ENCODE measurements at regions not wholly inside any gene's neighbourhood (a gene's known extent, or its start where the extent isn't known, plus 50 kb on each side); places are given as distances from the start of the nearest gene placed in this dataset.

GRCh38 chr14:104472073-104472472 is 107.5 kb upstream of the C14orf180 start:
- Histone ChIP-seq H3K27ac (ENCODE audit: low read depth in 2 of 2, low read length in 1 of 2) (no peak overlapping the region), H3K9me3 (no peaks in the 10 kb centered on the region), H3K4me2 (no peak overlapping the region), H3K27me3 (ENCODE audit: insufficient read depth) (no peaks in the 10 kb centered on the region), H2AFZ (ENCODE audit: low read depth) (no peak overlapping the region), H4K20me1 (ENCODE audit: insufficient read depth) (no peaks in the 10 kb centered on the region), H3K36me3 (replicated peaks in 1 of 2; ENCODE audit: control insufficient read depth in 1 of 2, insufficient read depth in 2 of 2, low read length in 1 of 2) (no peaks in the 10 kb centered on the region), H3K79me2 (ENCODE audit: insufficient read depth) (no peaks in the 10 kb centered on the region), H3K9me2 (no peaks in the 10 kb centered on the region), H3K4me3 (ENCODE audit: low read depth in 2 of 2, low read length in 1 of 2) (no peak overlapping the region), H3K9ac (no peak overlapping the region), H3K4me1 (ENCODE audit: control insufficient read depth in 1 of 2, insufficient read depth in 2 of 2, low read depth in 1 of 2, low read length in 1 of 2) (peaks cover 0 to 5% of the 10 kb centered on the region in 2 experiments; a peak in 2 of 4 replicates), H3F3A (replicated peaks; ENCODE audit: insufficient read depth) (no peaks in the 10 kb centered on the region)
- POLR2A ChIA-PET = no interaction called here
- WGBS (ENCODE audit: low lambda C conversion rate) = 45% methylated on average over 1 of the region's 1 CpG
- no peak for TF ChIP-seq EZH2phosphoT487 (IDR thresholded peaks at IDR 0.05; ENCODE audit: borderline replicate concordance, low read depth)
- CTCF ChIA-PET = no interaction called here
- DNase-seq = no peak

DNA sequence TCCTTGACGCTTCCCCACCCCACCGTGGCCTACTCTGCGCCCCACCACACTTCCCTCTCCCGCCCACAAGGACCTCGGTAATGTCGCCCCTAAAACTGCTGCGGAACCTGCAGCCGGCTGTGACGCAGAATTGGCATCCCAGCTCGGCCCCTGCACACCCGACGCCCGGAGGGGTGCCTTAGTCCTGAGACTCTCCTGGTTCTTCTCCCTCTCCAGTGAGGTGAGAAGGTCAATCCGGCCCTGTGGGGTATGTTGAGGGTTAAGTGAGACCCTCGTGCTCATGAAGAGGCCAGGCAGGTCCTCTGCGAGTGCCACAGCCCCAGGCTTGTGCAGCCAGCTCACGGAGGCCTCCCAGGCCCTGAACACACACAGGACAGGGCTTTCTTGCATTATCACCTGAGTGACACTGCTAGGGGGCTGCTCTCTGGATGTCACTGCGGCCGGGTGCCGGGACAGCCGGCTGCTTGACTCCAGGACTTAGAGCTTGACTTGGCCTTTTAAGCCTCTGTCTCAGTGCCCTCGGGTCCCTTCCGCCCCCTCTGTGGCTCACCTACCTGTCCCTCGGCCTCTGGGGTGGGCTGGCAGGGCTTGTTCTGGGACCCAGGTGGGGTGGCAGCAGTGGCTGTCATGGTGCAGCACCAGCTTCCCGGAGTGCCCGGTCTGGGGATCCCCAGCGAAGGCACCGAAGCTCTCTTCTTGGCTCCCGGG is 106.9 kb upstream of the C14orf180 start:
- H3K27ac ChIP-seq (ENCODE audit: low read depth in 2 of 2, low read length in 1 of 2) = no peak overlapping the region
- no peak overlapping the region for H3K9ac ChIP-seq
- ChIA-PET POLR2A (no interaction called here), CTCF (interaction anchor here (1.0 to 1.5 kb wide), 4 partner anchors 9 to 395 kb away, joined by 3 to 4 read pairs (median 4); no protein-coding TSS in a partner anchor)
- no peaks in the 10 kb centered on the region for H3K9me3 ChIP-seq
- no peaks in the 10 kb centered on the region for H4K20me1 ChIP-seq (ENCODE audit: insufficient read depth)
- no peak overlapping the region for H3K4me2 ChIP-seq
- H3K4me1 ChIP-seq (ENCODE audit: control insufficient read depth in 1 of 2, insufficient read depth in 2 of 2, low read depth in 1 of 2, low read length in 1 of 2) = peaks cover 0 to 5% of the 10 kb centered on the region in 2 experiments; a peak in 2 of 4 replicates
- DNase-seq = no peak
- no peaks in the 10 kb centered on the region for H3K79me2 ChIP-seq (ENCODE audit: insufficient read depth)
- H3K9me2 ChIP-seq = no peaks in the 10 kb centered on the region
- TF ChIP-seq YY1 (IDR thresholded peaks at IDR 0.05; ENCODE audit: low read depth) (no peak), TAF1 (IDR thresholded peaks at IDR 0.05; ENCODE audit: borderline replicate concordance, low read depth, low read length) (no peak), FOSL2 (IDR thresholded peaks at IDR 0.05; ENCODE audit: borderline replicate concordance, low read depth) (no peak), EZH2phosphoT487 (IDR thresholded peaks at IDR 0.05; ENCODE audit: borderline replicate concordance, low read depth) (no peak), NFIC (IDR thresholded peaks at IDR 0.05; ENCODE audit: borderline replicate concordance) (no peak), EP300 (IDR thresholded peaks at IDR 0.05; ENCODE audit: borderline replicate concordance in 1 of 2, low read depth in 1 of 2, low read length in 1 of 2) (no peak), SMC3 (IDR thresholded peaks at IDR 0.05; ENCODE audit: low read depth, low read length) (no peak), GATA2 (CRISPR knock-in tag; IDR thresholded peaks at IDR 0.05) (no peak), JUND (IDR thresholded peaks at IDR 0.05) (no peak), RCOR1 (IDR thresholded peaks at IDR 0.05; ENCODE audit: low read length) (no peak), POLR2AphosphoS5 (IDR thresholded peaks at IDR 0.05; ENCODE audit: low read depth, low read length) (no peak)
- 67% methylated on average over 23 of the region's 29 CpGs for WGBS (ENCODE audit: low lambda C conversion rate)
- H3K36me3 ChIP-seq (replicated peaks in 1 of 2; ENCODE audit: control insufficient read depth in 1 of 2, insufficient read depth in 2 of 2, low read length in 1 of 2) = no peaks in the 10 kb centered on the region
- H3K4me3 ChIP-seq (ENCODE audit: low read depth in 2 of 2, low read length in 1 of 2) = no peak overlapping the region
- H3K27me3 ChIP-seq (ENCODE audit: insufficient read depth) = no peaks in the 10 kb centered on the region
- H3F3A ChIP-seq (replicated peaks; ENCODE audit: insufficient read depth) = no peaks in the 10 kb centered on the region
- H2AFZ ChIP-seq (ENCODE audit: low read depth) = no peak overlapping the region

DNA sequence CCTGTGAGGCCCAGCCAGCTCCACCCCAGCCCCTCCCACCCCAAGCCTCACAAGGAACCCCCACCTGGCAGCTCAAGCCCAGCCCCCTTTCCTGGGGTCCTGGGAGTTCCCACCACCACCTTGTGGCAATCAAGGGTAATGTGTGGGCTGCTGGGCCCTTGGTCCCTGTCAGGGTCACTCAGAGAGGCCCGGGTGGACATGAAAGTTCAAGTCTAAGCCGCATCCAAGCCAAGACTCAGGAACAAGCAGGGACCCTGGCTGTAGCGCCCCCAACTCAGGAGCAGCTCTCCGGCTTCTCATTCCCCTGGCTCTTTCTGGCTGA is 106.4 kb upstream of the C14orf180 start:
- Histone ChIP-seq H3K27me3 (ENCODE audit: insufficient read depth) (no peaks in the 10 kb centered on the region), H4K20me1 (ENCODE audit: insufficient read depth) (no peaks in the 10 kb centered on the region), H3K79me2 (ENCODE audit: insufficient read depth) (no peaks in the 10 kb centered on the region), H3F3A (replicated peaks; ENCODE audit: insufficient read depth) (no peaks in the 10 kb centered on the region), H3K36me3 (replicated peaks in 1 of 2; ENCODE audit: control insufficient read depth in 1 of 2, insufficient read depth in 2 of 2, low read length in 1 of 2) (no peaks in the 10 kb centered on the region), H3K4me2 (no peak overlapping the region), H3K9me3 (no peaks in the 10 kb centered on the region), H3K4me3 (ENCODE audit: low read depth in 2 of 2, low read length in 1 of 2) (no peak overlapping the region), H3K27ac (ENCODE audit: low read depth in 2 of 2, low read length in 1 of 2) (no peak overlapping the region), H3K9ac (no peak overlapping the region), H3K9me2 (no peaks in the 10 kb centered on the region), H2AFZ (ENCODE audit: low read depth) (no peak overlapping the region), H3K4me1 (ENCODE audit: control insufficient read depth in 1 of 2, insufficient read depth in 2 of 2, low read depth in 1 of 2, low read length in 1 of 2) (peaks cover 0 to 5% of the 10 kb centered on the region in 2 experiments; a peak in 2 of 4 replicates)
- 77% methylated on average over 4 of the region's 4 CpGs for WGBS (ENCODE audit: low lambda C conversion rate)
- no peak for TF ChIP-seq RXRA (IDR thresholded peaks at IDR 0.05; ENCODE audit: borderline replicate concordance, low read depth)
- no peak for TF ChIP-seq EZH2phosphoT487 (IDR thresholded peaks at IDR 0.05; ENCODE audit: borderline replicate concordance, low read depth)
- TF ChIP-seq ZBTB33 (IDR thresholded peaks at IDR 0.05; ENCODE audit: borderline replicate concordance, low read depth) = no peak
- TF ChIP-seq MEF2A (IDR thresholded peaks at IDR 0.05; ENCODE audit: borderline replicate concordance, low read depth) = no peak
- TF ChIP-seq SIN3A (IDR thresholded peaks at IDR 0.05; ENCODE audit: borderline replicate concordance, low read depth, low read length) = no peak
- no peak for TF ChIP-seq EP300 (IDR thresholded peaks at IDR 0.05; ENCODE audit: borderline replicate concordance in 1 of 2, low read depth in 1 of 2, low read length in 1 of 2)
- no peak for TF ChIP-seq CHD2 (IDR thresholded peaks at IDR 0.05; ENCODE audit: low read length, partially characterized antibody)
- no peak for TF ChIP-seq RCOR1 (IDR thresholded peaks at IDR 0.05; ENCODE audit: low read length)
- TF ChIP-seq TAF1 (IDR thresholded peaks at IDR 0.05; ENCODE audit: borderline replicate concordance, low read depth, low read length) = no peak
- ChIA-PET CTCF (interaction anchor here (0.6 to 1.5 kb wide), 5 partner anchors 10 to 395 kb away, joined by 3 to 4 read pairs (median 3); no protein-coding TSS in a partner anchor), POLR2A (no interaction called here)
- DNase-seq = no peak

Data from SK-N-SH (cell line).